ENCODE measurements at regions not wholly inside any gene's neighbourhood (a gene's known extent, or its start where the extent isn't known, plus 50 kb on each side); places are given as distances from the start of the nearest gene placed in this dataset.

DNA sequence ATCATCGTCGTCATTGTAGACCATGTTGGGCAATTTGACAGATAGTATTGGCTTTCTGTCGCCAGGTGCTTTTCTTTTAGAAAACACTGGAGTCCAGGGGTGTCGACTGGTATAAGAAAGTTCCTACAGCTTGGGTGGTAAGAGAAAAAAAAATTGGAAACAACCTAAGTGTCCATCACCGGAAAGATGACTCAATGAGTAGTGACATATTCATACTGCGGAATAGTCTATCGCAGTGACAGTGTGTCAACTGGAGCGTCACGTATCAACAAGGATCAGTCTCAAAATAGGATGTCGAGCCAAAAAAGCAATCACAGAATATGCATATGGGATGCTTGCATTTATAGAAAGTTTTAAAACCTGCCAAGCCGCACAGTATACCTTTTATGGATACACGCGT is 157.6 kb downstream of the MN1 start:
- no peak overlapping the region for H3K4me2 ChIP-seq (ENCODE audit: insufficient read depth, insufficient read length, low read length)

More for the DNA sequence above, 157.6 kb downstream of the MN1 start:
- Histone ChIP-seq H3K18ac (ENCODE audit: insufficient read length, low read depth, low read length) (no peak overlapping the region), H4K5ac (ENCODE audit: insufficient read length, low read depth, low read length) (no peak overlapping the region), H3K9me3 (ENCODE audit: control insufficient read depth, low read depth, low read length) (no peaks in the 10 kb centered on the region), H3K4ac (ENCODE audit: low read depth, low read length) (no peak overlapping the region), H3K23ac (ENCODE audit: insufficient read length, low read depth, low read length) (no peak overlapping the region), H3K27ac (ENCODE audit: insufficient read length, low read depth, low read length) (no peak overlapping the region), H2BK15ac (ENCODE audit: low read depth, low read length) (no peak overlapping the region), H2BK20ac (ENCODE audit: low read depth, low read length, poor library complexity, severe bottlenecking) (no peak overlapping the region), H2AK5ac (ENCODE audit: insufficient read length, low read length) (no peak overlapping the region), H2AFZ (ENCODE audit: low read length) (no peak overlapping the region), H4K20me1 (ENCODE audit: control insufficient read depth, insufficient read depth, insufficient read length) (no peaks in the 10 kb centered on the region), H2BK5ac (ENCODE audit: insufficient read length, low read length) (no peak overlapping the region), H4K91ac (ENCODE audit: insufficient read length, low read depth, low read length) (no peak overlapping the region), H3K14ac (ENCODE audit: insufficient read depth, low read length) (no peak overlapping the region), H4K8ac (replicated peaks; ENCODE audit: insufficient read length, low read depth, low read length) (no peak overlapping the region), H2BK120ac (ENCODE audit: low read depth, low read length, poor library complexity, severe bottlenecking) (no peak overlapping the region), H3T11ph (ENCODE audit: low read length) (no peak overlapping the region), H3K79me1 (ENCODE audit: insufficient read depth, low read depth, low read length, poor library complexity, severe bottlenecking) (no peaks in the 10 kb centered on the region), H3K56ac (ENCODE audit: insufficient read length, low read depth, low read length) (no peak overlapping the region), H3K23me2 (ENCODE audit: insufficient read length, low read depth, low read length, poor library complexity, severe bottlenecking) (no peaks in the 10 kb centered on the region), H2BK12ac (ENCODE audit: insufficient read length, low read depth, low read length) (no peak overlapping the region), H3K27me3 (ENCODE audit: insufficient read depth, low read length) (no peaks in the 10 kb centered on the region), H3K4me1 (ENCODE audit: insufficient read depth, low read length) (no peaks in the 10 kb centered on the region), H3K79me2 (ENCODE audit: insufficient read depth, low read length) (no peaks in the 10 kb centered on the region), H3K9ac (ENCODE audit: extremely low read depth, insufficient read length, low read length) (no peak overlapping the region)
- no peak overlapping the region for H3K4me3 Mint-ChIP-seq
- peaks cover 32 to 39% of the 10 kb centered on the region in 2 experiments for H3K4me1 Mint-ChIP-seq
- no peaks in the 10 kb centered on the region for H3K36me3 Mint-ChIP-seq (ENCODE audit: insufficient read depth in 1 of 3, low read depth in 3 of 3)
- no peak overlapping the region for H3K27ac Mint-ChIP-seq
- no CpG with 5 or more reads among the region's 13 CpGs for WGBS (ENCODE audit: extremely low coverage, insufficient read length, low lambda C conversion rate)
- TF ChIP-seq, protein P1, sequence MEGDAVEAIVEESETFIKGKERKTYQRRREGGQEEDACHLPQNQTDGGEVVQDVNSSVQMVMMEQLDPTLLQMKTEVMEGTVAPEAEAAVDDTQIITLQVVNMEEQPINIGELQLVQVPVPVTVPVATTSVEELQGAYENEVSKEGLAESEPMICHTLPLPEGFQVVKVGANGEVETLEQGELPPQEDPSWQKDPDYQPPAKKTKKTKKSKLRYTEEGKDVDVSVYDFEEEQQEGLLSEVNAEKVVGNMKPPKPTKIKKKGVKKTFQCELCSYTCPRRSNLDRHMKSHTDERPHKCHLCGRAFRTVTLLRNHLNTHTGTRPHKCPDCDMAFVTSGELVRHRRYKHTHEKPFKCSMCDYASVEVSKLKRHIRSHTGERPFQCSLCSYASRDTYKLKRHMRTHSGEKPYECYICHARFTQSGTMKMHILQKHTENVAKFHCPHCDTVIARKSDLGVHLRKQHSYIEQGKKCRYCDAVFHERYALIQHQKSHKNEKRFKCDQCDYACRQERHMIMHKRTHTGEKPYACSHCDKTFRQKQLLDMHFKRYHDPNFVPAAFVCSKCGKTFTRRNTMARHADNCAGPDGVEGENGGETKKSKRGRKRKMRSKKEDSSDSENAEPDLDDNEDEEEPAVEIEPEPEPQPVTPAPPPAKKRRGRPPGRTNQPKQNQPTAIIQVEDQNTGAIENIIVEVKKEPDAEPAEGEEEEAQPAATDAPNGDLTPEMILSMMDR (conservative IDR thresholded peaks at IDR 0.05): no peak
- no peak for DNase-seq
- H3K27me3 Mint-ChIP-seq (ENCODE audit: low read depth): peaks cover 51% of the 10 kb centered on the region
- H3K9me3 Mint-ChIP-seq: no peaks in the 10 kb centered on the region
